Rectal smooth muscle tissue (tissue), 1 donor: ENCODE measurements at regions not wholly inside any gene's neighbourhood (a gene's known extent, or its start where the extent isn't known, plus 50 kb on each side); places are given as distances from the start of the nearest gene placed in this dataset.
"Not testable (repeated sequence)": the region's sequence is repeated elsewhere in the genome, so short reads cannot be mapped to it uniquely, and the experiment has no call there.

Source experiments
- H3K27ac ChIP-seq: one replicate; pipeline ENCODE4 v1.7.0; 2013; ENCODE audit warnings: low read depth, low read length, inconsistent platforms
- H3K27me3 ChIP-seq: one replicate; pipeline ENCODE4 v1.7.0; 2013; ENCODE audit warnings: low read length; ENCODE audit not compliant: control insufficient read depth, insufficient read depth
- H3K36me3 ChIP-seq: one replicate; pipeline ENCODE4 v1.7.0; 2013; ENCODE audit warnings: low read length; ENCODE audit not compliant: control insufficient read depth, insufficient read depth
- H3K4me1 ChIP-seq: one replicate; pipeline ENCODE4 v1.7.0; 2013; ENCODE audit warnings: low read length; ENCODE audit not compliant: control insufficient read depth, insufficient read depth
- H3K4me3 ChIP-seq: one replicate; pipeline ENCODE4 v1.7.0; 2013; ENCODE audit warnings: low read length
- H3K9ac ChIP-seq: one replicate; pipeline ENCODE4 v1.7.0; 2013; ENCODE audit warnings: low read length

DNA sequence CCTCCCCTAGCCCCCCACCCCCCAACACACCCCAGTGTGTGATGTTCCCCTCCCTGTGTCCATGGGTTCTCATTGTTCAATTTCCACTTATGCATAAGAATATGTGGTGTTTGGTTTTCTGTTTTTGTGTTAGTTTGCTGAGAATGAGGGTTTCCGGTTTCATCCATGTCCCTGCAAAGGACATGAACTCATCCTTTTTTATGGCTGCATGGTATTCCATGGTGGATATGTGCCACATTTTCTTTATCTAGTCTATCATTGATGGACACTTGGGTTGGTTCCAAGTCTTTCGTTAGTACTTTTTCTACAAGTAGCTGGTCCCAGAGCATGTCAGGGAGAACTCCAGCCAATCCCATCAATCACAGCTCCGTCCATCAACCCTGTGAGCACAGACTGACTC is 350.3 kb downstream of the SETD4 start:
- H3K36me3 ChIP-seq, H3K4me1 ChIP-seq, H3K4me3 ChIP-seq, H3K27ac ChIP-seq, H3K27me3 ChIP-seq, H3K9ac ChIP-seq: not testable (repeated sequence)

DNA sequence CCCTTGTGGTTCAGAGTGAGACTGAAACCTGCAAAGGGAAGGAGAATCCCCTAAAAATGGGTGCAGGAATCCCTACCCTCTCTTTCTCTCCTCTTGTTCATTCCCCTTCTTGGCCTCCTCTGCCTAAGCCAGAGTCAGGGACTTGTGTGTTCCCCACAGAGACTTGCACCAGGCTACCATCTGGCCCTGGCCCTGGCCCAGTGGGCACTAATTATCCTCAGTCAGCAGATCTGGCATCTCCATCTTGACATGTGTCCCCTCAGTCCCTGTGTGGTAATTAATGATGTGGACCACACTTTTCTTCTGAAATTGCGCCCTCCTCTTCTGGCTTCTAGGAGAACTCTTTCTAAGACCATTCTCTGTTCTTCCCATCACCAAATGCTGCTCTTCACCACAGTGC is 354.4 kb downstream of the SETD4 start:
- Histone ChIP-seq H3K4me3 (no peak overlapping the region), H3K9ac (no peak overlapping the region), H3K4me1 (no peaks in the 10 kb centered on the region), H3K27ac (no peak overlapping the region), H3K27me3 (no peaks in the 10 kb centered on the region), H3K36me3 (no peaks in the 10 kb centered on the region)

DNA sequence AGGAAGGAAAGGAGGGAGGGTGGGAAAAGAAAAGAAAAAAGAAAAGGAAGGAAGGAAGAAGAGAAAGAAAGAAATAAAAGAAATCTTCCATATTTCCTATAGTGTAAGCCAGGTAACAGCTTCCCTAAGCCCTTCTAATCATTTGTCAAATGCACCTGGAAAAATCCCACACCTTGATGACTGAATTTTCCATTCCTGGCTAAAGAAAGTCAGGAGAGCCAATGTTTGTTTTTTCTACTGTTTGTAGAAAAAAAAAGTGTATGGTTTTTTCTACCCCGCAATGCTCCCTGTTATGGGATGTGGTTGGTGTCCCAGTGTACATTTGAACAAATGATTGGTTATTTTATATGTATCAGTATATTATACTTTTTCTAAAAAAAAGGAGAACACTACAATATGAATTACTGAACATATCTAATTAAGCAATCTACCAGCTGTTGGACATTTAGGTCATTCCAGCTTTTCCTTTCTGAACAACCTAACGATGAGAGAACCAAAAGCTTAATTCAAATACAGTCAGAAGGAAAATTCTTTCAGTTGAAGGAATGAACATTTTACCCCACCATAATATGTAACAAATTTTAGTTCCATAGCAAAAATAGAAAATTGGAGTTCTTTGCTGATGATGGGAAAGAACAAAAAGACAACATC is 355.0 kb downstream of the SETD4 start:
- H3K27me3 ChIP-seq, result no peaks in the 10 kb centered on the region

DNA sequence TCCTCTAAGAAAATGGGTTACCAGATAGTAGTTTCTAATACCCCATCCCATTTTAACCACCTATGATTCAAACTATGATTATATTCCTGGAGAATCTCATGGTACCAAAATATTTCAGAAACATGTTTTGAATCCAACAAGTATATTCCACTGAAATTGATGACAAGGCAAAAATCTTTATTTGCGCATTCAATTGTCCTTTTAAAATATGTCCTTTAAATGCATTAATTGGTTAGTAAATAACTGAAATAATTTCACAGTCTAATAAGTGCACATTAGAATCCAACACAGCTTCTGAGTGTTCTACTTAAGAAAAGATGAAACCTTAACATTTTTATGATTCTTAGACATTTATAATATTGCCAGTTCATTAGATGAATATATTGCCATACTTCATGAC is 356.6 kb downstream of the SETD4 start:
- H3K9ac ChIP-seq, result no peak overlapping the region
- no peak overlapping the region for H3K4me3 ChIP-seq
- H3K4me1 ChIP-seq, result no peaks in the 10 kb centered on the region
- H3K27ac ChIP-seq, result no peak overlapping the region
- no peaks in the 10 kb centered on the region for H3K36me3 ChIP-seq
- H3K27me3 ChIP-seq, result no peaks in the 10 kb centered on the region

More for the DNA sequence above, 355.0 kb downstream of the SETD4 start:
- no peak overlapping the region for H3K27ac ChIP-seq
- H3K9ac ChIP-seq, result no peak overlapping the region
- no peaks in the 10 kb centered on the region for H3K36me3 ChIP-seq
- H3K4me1 ChIP-seq, result no peaks in the 10 kb centered on the region
- H3K4me3 ChIP-seq, result no peak overlapping the region

DNA sequence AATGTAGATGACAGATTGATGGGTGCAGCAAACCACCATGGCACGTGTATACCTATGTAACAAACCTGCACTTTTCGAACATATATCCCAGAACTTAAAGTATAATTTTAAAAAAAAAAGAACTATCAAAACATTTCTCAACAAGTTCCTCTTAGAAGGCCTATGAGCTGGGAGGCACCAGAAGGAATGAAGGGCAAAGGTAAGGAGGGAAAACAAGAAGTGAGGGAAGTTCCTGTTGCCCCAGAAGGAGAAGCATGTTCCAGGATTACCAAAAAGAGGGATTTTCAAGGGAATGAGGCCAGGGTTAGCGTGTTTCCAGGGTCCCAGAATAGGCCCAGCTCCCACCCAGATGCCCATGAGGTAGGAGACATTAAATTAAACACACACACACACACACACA is 361.0 kb downstream of the SETD4 start:
- Histone ChIP-seq H3K27me3 (no peaks in the 10 kb centered on the region), H3K4me1 (no peaks in the 10 kb centered on the region), H3K27ac (no peak overlapping the region), H3K36me3 (no peaks in the 10 kb centered on the region), H3K9ac (no peak overlapping the region), H3K4me3 (no peak overlapping the region)

DNA sequence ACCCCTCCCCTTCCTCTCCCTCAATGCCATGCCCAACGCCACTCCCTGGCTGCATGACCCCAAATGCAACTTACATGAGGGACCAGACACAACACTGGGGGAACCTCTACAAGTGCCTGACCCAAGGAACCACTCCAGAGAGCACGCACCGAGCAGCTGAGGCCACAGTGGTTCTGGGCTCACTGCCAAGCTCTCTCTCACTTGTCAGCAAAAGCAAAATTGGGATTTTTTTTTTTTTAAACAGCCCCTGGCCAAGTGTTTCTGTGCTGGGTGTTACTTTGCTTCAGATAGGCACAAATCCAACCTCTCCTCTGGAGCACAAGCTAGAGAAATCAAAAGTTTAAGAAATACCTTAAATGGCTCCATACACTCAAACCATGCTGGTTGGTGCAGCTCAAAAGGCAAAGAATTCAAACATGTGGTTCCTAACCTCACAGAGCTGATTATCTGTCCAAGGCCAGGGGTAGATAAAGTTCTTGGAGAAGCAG is 363.0 kb downstream of the SETD4 start:
- Histone ChIP-seq H3K27ac (no peak overlapping the region), H3K4me1 (no peaks in the 10 kb centered on the region), H3K9ac (no peak overlapping the region), H3K27me3 (no peaks in the 10 kb centered on the region), H3K4me3 (no peak overlapping the region), H3K36me3 (no peaks in the 10 kb centered on the region)

DNA sequence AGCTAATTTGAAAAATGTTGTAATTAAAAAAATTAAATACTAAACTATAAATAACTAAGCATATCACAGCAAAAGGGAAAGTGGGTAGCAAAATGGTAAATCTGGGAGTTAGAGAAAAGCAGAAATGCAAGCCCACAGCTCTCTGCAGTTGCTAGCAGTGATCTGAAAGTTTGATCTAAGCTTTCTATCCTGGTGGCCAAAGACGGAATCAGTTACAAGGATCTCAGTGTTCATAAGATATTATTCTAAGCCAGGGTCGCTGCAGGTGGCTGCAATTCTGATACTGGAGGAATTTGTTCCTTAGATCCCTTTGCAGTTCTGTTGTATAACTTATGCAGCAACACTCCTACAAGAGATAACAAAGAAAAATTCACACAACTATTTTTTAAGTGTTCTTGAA is 363.7 kb downstream of the SETD4 start:
- H3K27me3 ChIP-seq, result no peaks in the 10 kb centered on the region
- H3K36me3 ChIP-seq, result no peaks in the 10 kb centered on the region
- no peak overlapping the region for H3K4me3 ChIP-seq
- no peak overlapping the region for H3K27ac ChIP-seq
- H3K9ac ChIP-seq, result no peak overlapping the region
- no peaks in the 10 kb centered on the region for H3K4me1 ChIP-seq

DNA sequence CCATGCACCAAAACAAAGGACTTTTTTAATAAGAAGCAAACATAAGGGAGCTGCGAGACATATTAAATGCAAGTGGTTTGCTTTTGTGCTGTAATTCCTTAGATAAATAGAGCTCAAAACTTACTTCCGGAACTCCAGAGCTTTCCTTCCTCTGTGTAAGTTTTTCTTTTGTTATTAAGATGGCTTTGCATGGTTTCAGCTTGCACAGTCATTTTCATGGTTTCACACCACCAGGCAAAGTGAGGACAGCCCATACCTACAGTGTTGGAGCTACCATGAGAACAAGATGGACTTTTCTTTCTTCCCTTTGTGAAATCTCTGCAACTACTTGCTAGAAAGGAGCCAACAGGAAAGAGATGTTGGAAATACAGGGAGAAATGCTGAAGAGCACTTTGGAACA is 368.0 kb downstream of the SETD4 start:
- H3K27ac ChIP-seq, result no peak overlapping the region

DNA sequence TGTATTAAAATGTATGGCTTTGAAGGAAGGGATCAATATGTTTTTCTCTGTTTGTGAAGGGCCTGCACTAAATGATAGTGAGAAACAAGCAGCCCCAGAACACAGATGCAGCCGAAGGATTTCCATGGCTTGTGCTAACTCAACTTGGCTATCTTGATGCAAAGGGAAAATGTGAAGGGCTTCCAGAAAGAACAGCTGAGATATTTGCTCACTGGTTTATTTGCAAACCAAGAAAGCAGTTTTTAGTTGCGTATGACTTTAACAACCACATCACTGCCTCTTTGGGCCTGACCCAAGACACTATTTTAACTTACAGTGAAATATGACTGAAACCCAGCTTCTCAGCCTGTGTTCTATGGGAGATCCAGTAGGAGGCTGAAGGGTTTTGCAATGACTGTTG is 369.9 kb downstream of the SETD4 start:
- H3K9ac ChIP-seq, result no peak overlapping the region
- H3K27ac ChIP-seq, result no peak overlapping the region
- no peaks in the 10 kb centered on the region for H3K27me3 ChIP-seq
- H3K36me3 ChIP-seq, result no peaks in the 10 kb centered on the region
- H3K4me1 ChIP-seq, result no peaks in the 10 kb centered on the region
- H3K4me3 ChIP-seq, result no peak overlapping the region

More for the DNA sequence above, 368.0 kb downstream of the SETD4 start:
- Histone ChIP-seq H3K4me1 (no peaks in the 10 kb centered on the region), H3K27me3 (no peaks in the 10 kb centered on the region), H3K36me3 (no peaks in the 10 kb centered on the region), H3K9ac (no peak overlapping the region), H3K4me3 (no peak overlapping the region)

DNA sequence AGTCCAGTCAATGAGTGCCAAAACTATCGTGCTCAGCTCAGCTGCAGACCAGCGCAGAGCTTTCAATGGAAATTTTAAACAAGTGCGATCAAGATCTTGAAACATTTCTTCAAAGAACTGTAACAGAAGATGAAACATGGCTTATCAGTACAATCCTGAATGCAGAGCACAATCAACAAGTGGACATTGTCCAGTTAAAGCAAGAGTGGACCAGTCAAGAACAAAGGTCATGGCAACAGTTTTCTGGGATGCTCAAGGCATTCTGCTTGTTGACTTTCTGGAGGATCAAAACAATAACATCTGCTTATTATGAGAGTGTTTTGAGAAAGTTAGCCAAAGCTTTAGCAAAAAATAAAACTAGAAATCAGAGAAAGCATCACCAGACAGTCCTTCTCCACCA is 374.2 kb downstream of the SETD4 start:
- Histone ChIP-seq H3K27me3 (no peaks in the 10 kb centered on the region), H3K9ac (no peak overlapping the region), H3K36me3 (no peaks in the 10 kb centered on the region), H3K27ac (no peak overlapping the region), H3K4me1 (no peaks in the 10 kb centered on the region), H3K4me3 (no peak overlapping the region)

DNA sequence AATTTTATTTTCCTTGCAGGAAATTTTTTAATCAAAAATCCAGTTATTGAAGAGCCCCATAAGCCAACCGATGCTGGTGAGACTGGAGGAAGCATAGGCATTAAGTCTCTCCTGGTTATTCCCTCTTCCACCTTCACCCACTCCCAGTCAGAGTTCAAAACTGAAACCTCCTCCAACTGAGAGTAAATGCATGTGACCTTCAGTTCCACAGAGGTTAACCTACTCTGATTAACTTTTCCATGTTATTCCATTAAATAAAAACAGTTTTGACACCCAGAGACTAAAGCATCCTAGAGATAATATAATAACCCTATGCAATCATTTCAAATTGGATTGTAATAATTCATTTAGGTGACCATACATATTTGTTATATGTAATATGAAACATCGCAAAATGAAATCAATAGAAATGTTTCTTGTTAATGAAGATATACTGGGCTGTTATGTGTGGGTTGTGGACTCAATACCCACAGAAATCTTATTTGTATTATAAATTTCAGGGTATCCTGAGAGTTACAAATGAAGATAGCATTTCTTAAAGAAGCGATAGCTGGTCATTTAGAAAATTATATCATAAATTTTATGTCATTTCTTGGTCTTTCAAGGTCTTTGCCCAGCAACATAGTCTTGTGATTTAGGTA is 376.5 kb downstream of the SETD4 start:
- H3K27me3 ChIP-seq, result no peaks in the 10 kb centered on the region
- no peak overlapping the region for H3K4me3 ChIP-seq
- no peak overlapping the region for H3K9ac ChIP-seq
- H3K27ac ChIP-seq, result no peak overlapping the region
- no peaks in the 10 kb centered on the region for H3K4me1 ChIP-seq
- H3K36me3 ChIP-seq, result no peaks in the 10 kb centered on the region

DNA sequence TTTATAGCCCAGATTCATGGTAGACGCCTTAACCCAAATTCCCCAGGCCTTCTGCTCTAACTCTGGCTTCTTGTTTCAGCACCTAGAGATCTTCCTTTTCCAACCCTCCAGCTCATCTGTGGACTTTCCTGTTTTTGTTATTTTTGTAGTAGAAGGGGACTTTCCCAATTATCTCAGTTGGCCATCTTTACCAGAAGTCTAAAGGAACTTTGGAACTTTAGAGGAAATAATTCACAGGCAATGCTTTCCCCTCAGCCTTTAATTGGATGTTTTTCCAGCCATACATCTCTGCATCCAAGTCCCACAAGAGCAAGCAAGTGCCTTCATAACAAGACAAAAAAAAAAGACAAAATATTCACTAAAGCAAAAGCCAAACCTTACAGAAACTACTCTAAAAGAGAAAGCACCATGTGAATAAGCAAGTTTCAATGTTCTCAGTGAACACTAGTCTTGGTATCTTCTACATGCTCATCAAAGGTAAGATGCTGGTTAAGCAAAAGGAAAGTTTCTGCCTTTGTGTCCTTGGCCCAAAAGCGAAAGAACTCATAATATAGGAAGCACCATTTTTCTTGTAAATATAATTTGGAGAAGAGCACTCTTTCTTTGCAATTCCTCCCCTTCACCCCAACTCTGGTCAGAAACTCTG is 377.3 kb downstream of the SETD4 start:
- Histone ChIP-seq H3K4me1 (no peaks in the 10 kb centered on the region), H3K4me3 (no peak overlapping the region), H3K27ac (no peak overlapping the region), H3K9ac (no peak overlapping the region), H3K27me3 (no peaks in the 10 kb centered on the region), H3K36me3 (no peaks in the 10 kb centered on the region)

DNA sequence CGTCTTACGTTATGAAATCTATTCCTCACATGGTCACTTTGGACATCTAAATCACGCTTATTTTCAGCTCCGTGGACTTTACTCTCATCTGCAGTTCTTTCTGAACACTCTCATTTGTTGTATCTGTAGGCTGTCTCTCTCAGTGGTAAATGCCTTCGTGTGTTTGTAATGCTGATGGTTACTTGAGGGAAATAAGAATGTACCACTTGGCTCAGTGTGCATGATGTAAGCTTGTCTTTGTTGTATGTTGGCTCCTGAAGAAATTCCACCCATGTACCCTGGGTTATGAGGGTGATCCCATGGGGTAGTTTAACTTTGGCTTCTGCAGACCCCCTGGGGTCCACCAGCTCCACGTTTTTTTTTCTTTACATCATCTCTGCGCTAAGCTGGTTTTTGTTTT is 378.4 kb downstream of the SETD4 start:
- H3K9ac ChIP-seq, result no peak overlapping the region
- no peaks in the 10 kb centered on the region for H3K36me3 ChIP-seq
- no peaks in the 10 kb centered on the region for H3K27me3 ChIP-seq
- H3K4me1 ChIP-seq, result no peaks in the 10 kb centered on the region
- H3K27ac ChIP-seq, result no peak overlapping the region
- no peak overlapping the region for H3K4me3 ChIP-seq
